Peyer's patch (tissue), 4 donors: ENCODE measurements at regions not wholly inside any gene's neighbourhood (a gene's known extent, or its start where the extent isn't known, plus 50 kb on each side); places are given as distances from the start of the nearest gene placed in this dataset.

ENCODE experiments used
- DNase-seq, 3 donors: peaks; one replicate each; pipeline ENCODE4 v3.0.0-alpha.2; 2017 to 2019
- H3K27ac ChIP-seq, 4 donors: fragments of 200-600 bp; sonication (generic); one replicate each; pipeline ENCODE4 v1.5.1; 2016 to 2019
- H3K27me3 ChIP-seq, 2 donors: fragments of 200-600 bp; sonication (generic); one replicate each; pipeline ENCODE4 v1.5.1; 2019
- H3K36me3 ChIP-seq, 3 donors: fragments of 200-600 bp; sonication (generic); one replicate each; pipeline ENCODE4 v1.5.1; 2016 to 2019
- H3K4me1 ChIP-seq, 4 donors: fragments of 200-600 bp; sonication (generic); one replicate each; pipeline ENCODE4 v1.5.1; 2016 to 2019
- H3K4me3 ChIP-seq, 4 donors: fragments of 200-600 bp; sonication (generic); 1 replicate in 3 of 4; 2 replicates in 1 of 4; pipeline ENCODE4 v1.5.1; 2016 to 2019; ENCODE audit warnings: mild to moderate bottlenecking in 1 of 4
- H3K9me3 ChIP-seq, 4 donors: fragments of 200-600 bp; sonication (generic); one replicate each; pipeline ENCODE4 v1.5.1; 2016 to 2019; ENCODE audit warnings: mild to moderate bottlenecking in 1 of 4
- POLR2A ChIP-seq, 2 donors: fragments of 450-650 bp; IDR thresholded peaks; one replicate each; pipeline ENCODE4 v1.5.1; 2017; ENCODE audit warnings: antibody characterized with exemption in 2 of 2, mild to moderate bottlenecking in 2 of 2, moderate library complexity in 2 of 2
- TF ChIP-seq, protein P1 (sequence below), 6 experiments: fragments of 450-650 bp in 4 of 6; fragments of 200-600 bp in 2 of 6; sonication (generic) in 1 of 6; IDR thresholded peaks; one replicate each; pipeline ENCODE4 v1.5.1; 2017 to 2019; ENCODE audit warnings: antibody characterized with exemption in 6 of 6, mild to moderate bottlenecking in 3 of 6, moderate library complexity in 1 of 6

DNA sequence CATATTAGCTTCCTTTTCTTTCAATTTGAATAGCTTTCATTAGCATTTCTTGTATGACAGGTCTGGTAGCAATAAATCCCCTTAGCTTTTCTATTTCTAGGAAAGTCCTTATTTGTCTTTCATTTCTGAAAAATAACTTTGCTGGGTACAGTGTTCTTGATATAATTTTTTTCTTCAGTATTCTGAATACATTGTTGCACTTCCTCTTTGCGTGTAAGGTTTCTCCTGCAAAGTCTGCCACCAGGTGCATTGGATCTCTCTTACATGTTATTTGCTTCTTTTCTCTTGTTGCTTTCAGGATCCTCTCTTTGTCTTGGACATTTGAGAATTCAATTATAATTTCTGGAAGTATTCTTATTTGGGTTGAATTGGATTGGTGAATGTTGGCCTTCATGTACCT, 663.7 kb downstream of the GRXCR1 start:
- no peak for TF ChIP-seq POLR2A (IDR thresholded peaks at IDR 0.05)
- TF ChIP-seq, protein P1, sequence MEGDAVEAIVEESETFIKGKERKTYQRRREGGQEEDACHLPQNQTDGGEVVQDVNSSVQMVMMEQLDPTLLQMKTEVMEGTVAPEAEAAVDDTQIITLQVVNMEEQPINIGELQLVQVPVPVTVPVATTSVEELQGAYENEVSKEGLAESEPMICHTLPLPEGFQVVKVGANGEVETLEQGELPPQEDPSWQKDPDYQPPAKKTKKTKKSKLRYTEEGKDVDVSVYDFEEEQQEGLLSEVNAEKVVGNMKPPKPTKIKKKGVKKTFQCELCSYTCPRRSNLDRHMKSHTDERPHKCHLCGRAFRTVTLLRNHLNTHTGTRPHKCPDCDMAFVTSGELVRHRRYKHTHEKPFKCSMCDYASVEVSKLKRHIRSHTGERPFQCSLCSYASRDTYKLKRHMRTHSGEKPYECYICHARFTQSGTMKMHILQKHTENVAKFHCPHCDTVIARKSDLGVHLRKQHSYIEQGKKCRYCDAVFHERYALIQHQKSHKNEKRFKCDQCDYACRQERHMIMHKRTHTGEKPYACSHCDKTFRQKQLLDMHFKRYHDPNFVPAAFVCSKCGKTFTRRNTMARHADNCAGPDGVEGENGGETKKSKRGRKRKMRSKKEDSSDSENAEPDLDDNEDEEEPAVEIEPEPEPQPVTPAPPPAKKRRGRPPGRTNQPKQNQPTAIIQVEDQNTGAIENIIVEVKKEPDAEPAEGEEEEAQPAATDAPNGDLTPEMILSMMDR (IDR thresholded peaks at IDR 0.05), result no peak
- Histone ChIP-seq H3K27me3 (no peaks in the 10 kb centered on the region), H3K36me3 (no peaks in the 10 kb centered on the region), H3K4me3 (no peak overlapping the region), H3K4me1 (no peaks in the 10 kb centered on the region), H3K27ac (no peak overlapping the region), H3K9me3 (peaks cover 0 to 7% (median 2%) of the 10 kb centered on the region in 4 donors)
- DNase-seq, result no peak

DNA sequence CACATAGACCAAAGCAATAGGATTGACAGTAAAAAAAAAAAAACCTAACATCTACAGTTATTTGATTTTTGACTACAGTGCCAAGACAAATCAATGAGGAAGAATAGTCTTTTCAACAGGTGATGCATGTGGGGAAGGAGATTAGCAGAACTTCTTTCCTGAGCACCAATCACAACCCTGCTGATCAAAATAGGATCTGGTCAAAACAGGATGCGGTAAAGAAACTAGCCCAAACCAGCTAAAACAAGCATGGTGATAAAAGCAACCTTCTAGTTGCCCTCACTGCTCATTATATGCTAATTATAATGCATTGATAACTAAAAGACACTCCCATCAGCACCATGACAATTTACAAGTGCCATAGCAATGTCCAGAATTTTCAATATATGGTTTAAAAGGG, 667.5 kb downstream of the GRXCR1 start:
- Histone ChIP-seq H3K9me3 (no peaks in the 10 kb centered on the region), H3K4me3 (no peak overlapping the region), H3K27me3 (no peaks in the 10 kb centered on the region), H3K36me3 (no peaks in the 10 kb centered on the region), H3K27ac (no peak overlapping the region), H3K4me1 (no peaks in the 10 kb centered on the region)
- TF ChIP-seq POLR2A (IDR thresholded peaks at IDR 0.05), result no peak
- TF ChIP-seq, protein P1 (IDR thresholded peaks at IDR 0.05), result no peak
- DNase-seq, result no peak

DNA sequence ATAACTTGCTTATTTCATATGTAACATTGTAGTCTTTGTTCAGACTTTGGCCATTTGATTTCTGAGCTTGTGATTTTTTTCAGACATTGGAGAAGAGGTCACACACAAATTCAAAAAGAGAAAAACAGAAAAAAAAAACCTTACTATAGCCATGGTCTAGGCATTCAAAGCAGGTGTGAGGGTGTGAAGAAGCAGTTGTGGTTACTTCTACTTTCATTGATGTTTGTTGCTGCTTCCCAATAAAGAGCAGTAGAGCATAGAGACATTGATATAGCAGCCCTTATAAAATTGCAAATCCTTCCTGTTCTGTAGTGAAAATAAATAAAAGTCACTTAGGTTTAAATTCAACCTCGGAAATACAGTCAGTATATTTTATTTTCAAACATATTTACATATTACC, 671.6 kb downstream of the GRXCR1 start:
- H3K27me3 ChIP-seq, result no peaks in the 10 kb centered on the region
- H3K9me3 ChIP-seq, result no peaks in the 10 kb centered on the region
- no peak overlapping the region for H3K4me3 ChIP-seq
- no peak for DNase-seq
- H3K27ac ChIP-seq, result no peak overlapping the region
- TF ChIP-seq, protein P1 (IDR thresholded peaks at IDR 0.05), result no peak
- no peak for TF ChIP-seq POLR2A (IDR thresholded peaks at IDR 0.05)
- H3K36me3 ChIP-seq, result no peaks in the 10 kb centered on the region
- H3K4me1 ChIP-seq, result no peaks in the 10 kb centered on the region

DNA sequence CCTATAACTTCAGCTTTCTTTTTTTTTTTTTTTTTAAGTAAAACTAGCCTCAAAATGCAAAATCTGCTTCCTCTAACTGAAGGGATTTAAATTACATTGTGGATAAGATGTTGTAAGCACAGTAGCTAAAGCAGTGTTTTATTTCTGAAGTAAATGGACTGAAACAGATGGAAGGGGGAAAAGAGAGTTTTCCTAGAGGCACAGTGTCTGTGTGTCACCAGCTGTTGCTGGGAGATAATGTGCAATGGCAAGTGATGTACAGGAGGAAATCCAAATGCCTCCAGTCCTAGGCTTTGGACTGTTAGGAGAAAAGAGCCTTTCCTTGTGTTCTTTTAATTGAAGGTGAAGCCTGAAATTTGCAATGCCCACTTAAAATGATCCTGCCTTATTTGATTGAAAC, 672.1 kb downstream of the GRXCR1 start:
- Histone ChIP-seq H3K27ac (no peak overlapping the region), H3K4me3 (no peak overlapping the region), H3K36me3 (no peaks in the 10 kb centered on the region), H3K9me3 (no peaks in the 10 kb centered on the region), H3K27me3 (no peaks in the 10 kb centered on the region), H3K4me1 (no peaks in the 10 kb centered on the region)
- DNase-seq, result no peak
- no peak for TF ChIP-seq POLR2A (IDR thresholded peaks at IDR 0.05)
- TF ChIP-seq, protein P1 (IDR thresholded peaks at IDR 0.05), result no peak

DNA sequence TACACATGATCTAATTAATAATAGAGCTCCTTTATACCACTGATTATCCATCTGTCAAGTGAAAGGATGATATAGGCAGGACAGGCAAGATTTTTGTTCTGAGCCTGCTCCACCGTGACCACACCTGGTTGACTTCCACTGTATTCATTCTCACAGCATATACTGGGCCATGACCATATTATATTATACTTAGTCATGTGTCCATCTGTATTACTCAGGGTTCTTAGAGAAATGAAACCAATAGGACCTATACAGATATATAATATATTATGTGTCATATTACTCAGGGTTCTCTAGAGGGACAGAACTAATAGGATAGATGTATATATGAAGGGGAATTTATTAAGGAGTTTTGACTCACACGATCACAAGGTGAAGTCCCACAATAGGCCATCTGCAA, 675.1 kb downstream of the GRXCR1 start:
- DNase-seq, result no peak

More for the DNA sequence above, 675.1 kb downstream of the GRXCR1 start:
- H3K27me3 ChIP-seq, result no peaks in the 10 kb centered on the region
- TF ChIP-seq, protein P1 (IDR thresholded peaks at IDR 0.05), result no peak
- no peak for TF ChIP-seq POLR2A (IDR thresholded peaks at IDR 0.05)
- H3K4me1 ChIP-seq, result no peaks in the 10 kb centered on the region
- no peaks in the 10 kb centered on the region for H3K9me3 ChIP-seq
- H3K36me3 ChIP-seq, result no peaks in the 10 kb centered on the region
- H3K4me3 ChIP-seq, result no peak overlapping the region
- H3K27ac ChIP-seq, result no peak overlapping the region
